Chondrocyte (in vitro differentiated cells): ENCODE measurements at regions not wholly inside any gene's neighbourhood (a gene's known extent, or its start where the extent isn't known, plus 50 kb on each side); places are given as distances from the start of the nearest gene placed in this dataset.

Experiments
- DNase-seq: peaks from one replicate; pipeline ENCODE4 v3.0.0; 2021; ENCODE audit warnings: mixed read lengths, low spot score
- H3K27ac Mint-ChIP-seq: one replicate; pipeline ENCODE4 v1.8.0; 2021; ENCODE audit warnings: mild to moderate bottlenecking, moderate library complexity, mixed read lengths; ENCODE audit not compliant: unreplicated experiment
- H3K27me3 Mint-ChIP-seq: 2 replicates; pipeline ENCODE4 v1.8.0; 2021; ENCODE audit warnings: low read depth, mixed read lengths
- H3K36me3 Mint-ChIP-seq: 2 replicates; pipeline ENCODE4 v1.8.0; 2021; ENCODE audit warnings: low read depth, mixed read lengths
- H3K4me1 Mint-ChIP-seq: 2 replicates; pipeline ENCODE4 v1.8.0; 2021; ENCODE audit warnings: low read depth, mild to moderate bottlenecking, mixed read lengths
- H3K4me3 Mint-ChIP-seq: one replicate; pipeline ENCODE4 v1.8.0; 2021; ENCODE audit warnings: mild to moderate bottlenecking, moderate library complexity, mixed read lengths; ENCODE audit not compliant: unreplicated experiment
- H3K9me3 Mint-ChIP-seq: 2 replicates; pipeline ENCODE4 v1.8.0; 2021; ENCODE audit warnings: low read depth, mixed read lengths
- CTCF ChIP-seq: fragments of 200-600 bp; sonication (generic); IDR thresholded peaks from 2 replicates; pipeline ENCODE4 v1.5.0; 2021; ENCODE audit warnings: antibody characterized with exemption, mild to moderate bottlenecking, moderate library complexity

GRCh38 chr5:175765858-175766257, 105.5 kb upstream of the CPLX2 start:
- no peak for TF ChIP-seq CTCF

DNA sequence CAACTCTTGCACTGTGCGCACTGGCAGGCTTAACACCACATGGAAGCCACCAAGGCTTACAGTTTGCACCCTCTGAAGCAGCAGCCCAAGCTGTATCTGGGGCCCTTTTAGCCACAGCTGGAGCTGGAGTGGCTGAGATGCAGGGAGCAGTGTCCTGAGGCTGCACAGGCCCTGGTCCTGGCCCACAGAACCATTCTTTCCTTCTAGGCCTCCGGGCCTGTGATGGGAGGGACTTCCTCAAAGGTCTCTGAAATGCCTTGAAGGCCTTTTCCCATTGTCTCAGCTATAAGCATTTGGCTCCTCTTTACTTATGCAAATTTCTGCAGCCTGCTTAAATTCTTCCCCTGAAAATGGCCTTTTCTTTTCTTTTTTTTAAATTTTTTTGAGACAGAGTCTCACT, 104.4 kb upstream of the CPLX2 start:
- H3K27me3 Mint-ChIP-seq, result peaks cover 27% of the 10 kb centered on the region
- H3K9me3 Mint-ChIP-seq, result peaks cover 13% of the 10 kb centered on the region

More at GRCh38 chr5:175765858-175766257, 105.5 kb upstream of the CPLX2 start:
- Mint-ChIP-seq H3K4me3 (no peak overlapping the region), H3K27ac (no peak overlapping the region), H3K4me1 (no peaks in the 10 kb centered on the region), H3K27me3 (peaks cover 20% of the 10 kb centered on the region), H3K36me3 (peaks cover 3% of the 10 kb centered on the region), H3K9me3 (peaks cover 13% of the 10 kb centered on the region)
- no peak for DNase-seq

DNA sequence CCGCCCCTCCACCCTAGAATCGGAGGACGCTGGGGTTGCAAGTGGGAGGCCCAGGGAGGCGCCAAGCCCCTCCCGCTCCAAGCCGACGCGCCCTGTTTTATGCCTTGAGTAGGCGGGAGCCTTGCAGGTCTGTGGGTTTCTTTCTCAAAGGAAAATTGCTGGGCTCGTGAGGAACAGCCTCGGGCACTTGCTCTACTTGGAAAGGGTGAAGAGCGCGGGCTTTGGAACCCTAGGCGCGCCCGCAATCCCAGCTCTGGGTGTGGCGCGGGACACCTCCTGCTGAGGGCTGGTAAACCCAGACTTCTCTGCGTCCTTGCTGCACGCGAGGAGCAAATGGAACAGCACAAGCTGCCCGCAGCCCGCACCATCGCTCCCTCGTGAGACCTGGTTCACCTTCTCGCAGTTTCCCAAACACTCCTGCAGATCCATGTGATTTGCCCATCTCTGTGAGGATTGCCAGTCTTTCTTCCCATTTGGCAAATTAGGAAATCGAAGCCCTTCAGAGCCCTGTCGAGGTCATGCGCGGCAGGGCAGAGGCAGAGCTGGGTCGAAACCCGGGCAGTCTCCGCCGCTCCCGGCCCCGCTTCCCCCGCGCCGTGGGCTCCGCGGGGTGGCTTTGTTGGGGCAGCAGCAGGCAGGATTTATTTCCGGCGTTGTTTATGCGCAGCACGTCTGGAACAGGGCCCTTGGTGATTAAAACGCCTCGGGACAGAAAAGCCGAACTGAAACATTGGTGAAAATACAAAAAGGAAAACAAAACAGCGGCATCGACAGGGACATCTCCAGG, 98.4 kb upstream of the CPLX2 start:
- Mint-ChIP-seq H3K4me1 (no peaks in the 10 kb centered on the region), H3K27me3 (peaks cover 49% of the 10 kb centered on the region), H3K27ac (no peak overlapping the region), H3K9me3 (peaks cover 7% of the 10 kb centered on the region), H3K36me3 (no peaks in the 10 kb centered on the region), H3K4me3 (no peak overlapping the region)
- DNase-seq, result no peak
- TF ChIP-seq CTCF, result no peak

More for the DNA sequence above, 104.4 kb upstream of the CPLX2 start:
- Mint-ChIP-seq H3K4me1 (no peaks in the 10 kb centered on the region), H3K36me3 (peaks cover 3% of the 10 kb centered on the region), H3K4me3 (no peak overlapping the region), H3K27ac (no peak overlapping the region)
- no peak for TF ChIP-seq CTCF
- no peak for DNase-seq

DNA sequence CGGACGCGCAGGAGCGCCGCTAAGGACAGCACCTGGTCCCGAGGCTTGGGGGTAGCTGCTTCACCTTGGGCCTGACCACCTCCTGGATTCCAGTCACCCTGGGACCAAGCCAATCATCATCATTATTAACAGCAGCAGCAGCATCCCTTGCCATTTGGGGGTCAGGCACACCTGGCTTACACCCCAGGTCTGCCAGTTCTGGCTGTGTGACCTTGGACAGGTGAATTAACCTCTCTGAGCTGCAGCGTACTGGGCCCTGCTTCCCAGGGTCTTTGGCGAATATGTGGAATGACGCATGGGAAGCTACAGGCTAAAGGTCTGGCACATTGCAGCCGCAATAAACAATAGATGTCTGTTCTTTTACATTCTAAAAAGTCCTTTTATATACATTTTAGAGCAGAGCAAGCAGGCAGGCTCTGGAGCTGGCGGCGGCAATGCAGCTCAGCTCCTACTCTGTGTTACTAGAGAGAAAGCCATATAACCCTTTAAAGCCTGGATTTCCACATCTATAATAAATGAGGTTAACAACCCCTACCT, 97.8 kb upstream of the CPLX2 start:
- no peak overlapping the region for H3K27ac Mint-ChIP-seq
- H3K4me3 Mint-ChIP-seq, result no peak overlapping the region
- H3K4me1 Mint-ChIP-seq, result no peaks in the 10 kb centered on the region
- TF ChIP-seq CTCF, result no peak
- no peaks in the 10 kb centered on the region for H3K36me3 Mint-ChIP-seq
- H3K9me3 Mint-ChIP-seq, result peaks cover under 1% of the 10 kb centered on the region
- H3K27me3 Mint-ChIP-seq, result peaks cover 43% of the 10 kb centered on the region
- DNase-seq, result no peak

DNA sequence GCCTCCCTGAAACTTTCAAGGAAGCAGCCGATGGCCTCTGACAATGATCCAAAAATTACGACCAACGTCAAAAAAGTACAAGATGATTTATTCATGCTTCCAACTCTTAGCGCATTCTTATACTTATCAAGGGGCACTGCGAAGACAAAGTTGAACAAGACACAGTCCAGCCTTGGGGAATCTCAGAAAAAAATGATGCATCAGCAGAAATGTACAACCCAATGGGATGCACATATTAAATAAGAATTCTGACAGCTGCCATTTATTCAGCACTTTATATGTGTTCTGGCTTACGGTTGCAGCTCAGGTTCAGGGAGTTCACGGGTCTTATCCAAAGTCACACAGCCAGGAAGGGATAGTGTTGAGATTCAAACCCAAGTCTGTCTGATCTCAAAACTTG, 96.0 kb upstream of the CPLX2 start:
- Mint-ChIP-seq H3K9me3 (peaks cover 2% of the 10 kb centered on the region), H3K27ac (no peak overlapping the region), H3K36me3 (no peaks in the 10 kb centered on the region), H3K4me1 (no peaks in the 10 kb centered on the region), H3K27me3 (peaks cover 42% of the 10 kb centered on the region), H3K4me3 (no peak overlapping the region)
- no peak for DNase-seq
- no peak for TF ChIP-seq CTCF
